ENCODE measurements at regions not wholly inside any gene's neighbourhood (a gene's known extent, or its start where the extent isn't known, plus 50 kb on each side); places are given as distances from the start of the nearest gene placed in this dataset.

- no peaks in the 10 kb centered on the region for H3K36me3 ChIP-seq (ENCODE audit: control insufficient read depth, insufficient read depth, low read length)
- no peak overlapping the region for H3K27ac ChIP-seq (ENCODE audit: low read depth, low read length)
- no peak overlapping the region for H3K9ac ChIP-seq (ENCODE audit: low read length)
- no peak overlapping the region for H3K4me3 ChIP-seq (ENCODE audit: low read length)
- H3K4me1 ChIP-seq (ENCODE audit: control insufficient read depth, insufficient read depth, low read length) = no peaks in the 10 kb centered on the region
- H3K27me3 ChIP-seq (ENCODE audit: control insufficient read depth, insufficient read depth, low read length) = no peaks in the 10 kb centered on the region
Measured at GRCh38 chr5:142484821-142485387, 160.1 kb upstream of the SPRY4 start.

DNA sequence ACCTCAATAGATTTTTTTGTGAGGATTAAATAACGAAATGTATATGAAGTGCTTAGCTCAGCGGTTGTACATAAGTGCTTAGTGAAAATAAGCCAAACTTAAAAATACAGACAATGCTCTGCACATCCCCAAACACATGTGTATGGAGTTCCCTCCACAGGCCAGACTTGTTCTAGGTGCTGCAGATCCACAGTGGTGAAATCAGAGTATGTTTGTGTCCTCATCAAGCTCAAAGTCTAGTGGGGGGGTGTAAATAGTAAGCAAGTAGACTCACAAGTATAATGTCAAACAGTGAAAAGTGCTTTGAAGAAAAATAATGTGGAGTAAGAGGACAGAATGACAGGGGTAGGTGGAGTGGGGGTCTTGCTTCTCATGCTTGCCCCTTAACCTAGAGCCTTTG, 157.4 kb upstream of the SPRY4 start:
- H3K9ac ChIP-seq (ENCODE audit: low read length) = no peak overlapping the region
- H3K27ac ChIP-seq (ENCODE audit: low read depth, low read length) = no peak overlapping the region
- no peaks in the 10 kb centered on the region for H3K4me1 ChIP-seq (ENCODE audit: control insufficient read depth, insufficient read depth, low read length)
- H3K4me3 ChIP-seq (ENCODE audit: low read length) = no peak overlapping the region
- H3K27me3 ChIP-seq (ENCODE audit: control insufficient read depth, insufficient read depth, low read length) = no peaks in the 10 kb centered on the region
- no peaks in the 10 kb centered on the region for H3K36me3 ChIP-seq (ENCODE audit: control insufficient read depth, insufficient read depth, low read length)

- Histone ChIP-seq H3K27me3 (ENCODE audit: control insufficient read depth, insufficient read depth, low read length) (no peaks in the 10 kb centered on the region), H3K4me3 (ENCODE audit: low read length) (no peak overlapping the region), H3K9ac (ENCODE audit: low read length) (no peak overlapping the region), H3K36me3 (ENCODE audit: control insufficient read depth, insufficient read depth, low read length) (no peaks in the 10 kb centered on the region), H3K27ac (ENCODE audit: low read depth, low read length) (no peak overlapping the region), H3K4me1 (ENCODE audit: control insufficient read depth, insufficient read depth, low read length) (no peaks in the 10 kb centered on the region)
Measured at GRCh38 chr5:142481410-142481809, 156.6 kb upstream of the SPRY4 start.

DNA sequence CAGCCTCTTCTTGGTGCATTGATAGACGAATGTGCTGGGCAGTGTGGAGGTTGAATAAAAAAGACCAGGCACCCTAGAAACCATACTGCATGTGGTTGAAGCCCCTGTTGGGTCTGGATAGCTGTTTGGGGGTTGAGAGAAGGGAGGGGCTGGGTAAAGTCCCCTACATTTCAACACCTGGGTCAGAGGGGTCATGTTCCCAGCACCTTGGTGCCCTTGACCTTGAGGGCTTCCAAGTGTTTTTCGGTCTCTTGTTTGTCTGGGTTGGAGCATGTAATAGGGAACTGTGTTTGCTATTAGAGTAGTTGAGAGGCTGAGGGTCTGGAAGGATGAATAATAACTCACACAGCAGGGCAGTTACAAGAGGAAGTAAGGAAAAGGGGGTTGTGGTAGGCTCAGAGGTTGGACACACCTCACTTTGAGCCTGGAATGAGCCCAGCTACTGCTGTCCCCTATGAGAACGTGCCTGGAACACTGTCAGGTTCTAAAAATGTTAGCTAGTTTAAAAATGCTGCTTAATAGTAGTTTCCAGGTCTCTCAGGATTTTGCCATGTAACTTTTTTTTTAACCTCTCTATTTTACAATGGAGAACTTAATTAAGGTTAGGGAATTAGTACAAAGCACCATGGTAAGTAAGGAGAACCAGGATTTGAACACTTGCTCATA, 155.2 kb upstream of the SPRY4 start:
- H3K4me1 ChIP-seq (ENCODE audit: control insufficient read depth, insufficient read depth, low read length) = no peaks in the 10 kb centered on the region
- no peak overlapping the region for H3K9ac ChIP-seq (ENCODE audit: low read length)
- H3K36me3 ChIP-seq (ENCODE audit: control insufficient read depth, insufficient read depth, low read length) = no peaks in the 10 kb centered on the region
- no peaks in the 10 kb centered on the region for H3K27me3 ChIP-seq (ENCODE audit: control insufficient read depth, insufficient read depth, low read length)
- no peak overlapping the region for H3K4me3 ChIP-seq (ENCODE audit: low read length)
- no peak overlapping the region for H3K27ac ChIP-seq (ENCODE audit: low read depth, low read length)

DNA sequence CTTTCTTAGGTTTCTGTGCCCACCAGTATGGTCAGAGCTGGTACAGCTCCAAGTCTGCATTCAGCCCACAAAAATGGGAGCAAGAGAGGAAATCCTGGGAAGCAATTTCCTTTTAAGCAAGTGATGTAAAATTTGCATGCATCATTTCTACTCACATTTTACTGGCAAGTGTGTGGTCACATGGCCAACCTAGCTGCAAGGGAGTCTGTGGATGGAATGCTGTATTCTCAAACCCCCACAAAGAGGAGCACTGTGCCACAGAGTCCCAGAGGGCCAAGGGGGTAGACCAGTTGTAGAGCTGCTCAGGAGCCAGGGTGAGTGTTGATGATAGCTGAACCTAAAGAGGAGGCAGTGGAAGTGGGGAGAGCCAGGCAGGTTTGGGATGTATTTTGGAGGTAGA, 154.3 kb upstream of the SPRY4 start:
- Histone ChIP-seq H3K36me3 (ENCODE audit: control insufficient read depth, insufficient read depth, low read length) (no peaks in the 10 kb centered on the region), H3K4me1 (ENCODE audit: control insufficient read depth, insufficient read depth, low read length) (no peaks in the 10 kb centered on the region), H3K9ac (ENCODE audit: low read length) (no peak overlapping the region), H3K27ac (ENCODE audit: low read depth, low read length) (no peak overlapping the region), H3K4me3 (ENCODE audit: low read length) (no peak overlapping the region), H3K27me3 (ENCODE audit: control insufficient read depth, insufficient read depth, low read length) (no peaks in the 10 kb centered on the region)

GRCh38 chr5:142478113-142478512, 153.3 kb upstream of the SPRY4 start:
- Histone ChIP-seq H3K27me3 (ENCODE audit: control insufficient read depth, insufficient read depth, low read length) (no peaks in the 10 kb centered on the region), H3K4me1 (ENCODE audit: control insufficient read depth, insufficient read depth, low read length) (no peaks in the 10 kb centered on the region), H3K27ac (ENCODE audit: low read depth, low read length) (no peak overlapping the region), H3K9ac (ENCODE audit: low read length) (no peak overlapping the region), H3K4me3 (ENCODE audit: low read length) (no peak overlapping the region), H3K36me3 (ENCODE audit: control insufficient read depth, insufficient read depth, low read length) (no peaks in the 10 kb centered on the region)

DNA sequence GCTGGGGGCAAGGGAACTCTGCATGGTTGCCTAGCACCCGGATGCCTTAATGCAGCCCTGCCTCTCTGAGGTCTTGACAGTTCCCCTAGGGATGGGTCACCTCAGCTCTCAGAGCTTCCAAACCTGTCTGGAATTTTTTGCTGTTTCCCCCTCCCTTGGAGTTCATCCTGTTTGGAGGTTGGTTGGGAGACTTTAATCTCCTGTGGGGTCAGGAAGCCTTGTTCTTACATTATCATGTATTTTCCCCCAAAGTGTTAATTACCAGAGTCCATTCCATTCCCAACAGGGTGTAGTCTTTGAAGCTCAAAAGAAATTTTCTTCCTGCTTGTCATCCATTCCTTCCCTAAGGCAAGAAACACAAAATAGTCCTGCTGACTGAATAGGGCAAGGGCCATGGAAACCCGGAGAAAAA, 150.3 kb upstream of the SPRY4 start:
- Histone ChIP-seq H3K9ac (ENCODE audit: low read length) (no peak overlapping the region), H3K4me1 (ENCODE audit: control insufficient read depth, insufficient read depth, low read length) (no peaks in the 10 kb centered on the region), H3K36me3 (ENCODE audit: control insufficient read depth, insufficient read depth, low read length) (no peaks in the 10 kb centered on the region), H3K27me3 (ENCODE audit: control insufficient read depth, insufficient read depth, low read length) (no peaks in the 10 kb centered on the region), H3K27ac (ENCODE audit: low read depth, low read length) (no peak overlapping the region), H3K4me3 (ENCODE audit: low read length) (no peak overlapping the region)

- no peaks in the 10 kb centered on the region for H3K27me3 ChIP-seq (ENCODE audit: control insufficient read depth, insufficient read depth, low read length)
- no peaks in the 10 kb centered on the region for H3K4me1 ChIP-seq (ENCODE audit: control insufficient read depth, insufficient read depth, low read length)
- no peak overlapping the region for H3K4me3 ChIP-seq (ENCODE audit: low read length)
- no peak overlapping the region for H3K27ac ChIP-seq (ENCODE audit: low read depth, low read length)
- no peak overlapping the region for H3K9ac ChIP-seq (ENCODE audit: low read length)
- H3K36me3 ChIP-seq (ENCODE audit: control insufficient read depth, insufficient read depth, low read length) = no peaks in the 10 kb centered on the region
Measured at GRCh38 chr5:142474431-142475094, 149.7 kb upstream of the SPRY4 start.

GRCh38 chr5:142473038-142473437, 148.2 kb upstream of the SPRY4 start:
- no peaks in the 10 kb centered on the region for H3K36me3 ChIP-seq (ENCODE audit: control insufficient read depth, insufficient read depth, low read length)
- H3K27ac ChIP-seq (ENCODE audit: low read depth, low read length) = no peak overlapping the region
- no peaks in the 10 kb centered on the region for H3K27me3 ChIP-seq (ENCODE audit: control insufficient read depth, insufficient read depth, low read length)
- no peak overlapping the region for H3K4me3 ChIP-seq (ENCODE audit: low read length)
- no peaks in the 10 kb centered on the region for H3K4me1 ChIP-seq (ENCODE audit: control insufficient read depth, insufficient read depth, low read length)
- H3K9ac ChIP-seq (ENCODE audit: low read length) = no peak overlapping the region

GRCh38 chr5:142472306-142472951, 147.6 kb upstream of the SPRY4 start:
- Histone ChIP-seq H3K4me3 (ENCODE audit: low read length) (no peak overlapping the region), H3K27ac (ENCODE audit: low read depth, low read length) (no peak overlapping the region), H3K9ac (ENCODE audit: low read length) (no peak overlapping the region), H3K36me3 (ENCODE audit: control insufficient read depth, insufficient read depth, low read length) (no peaks in the 10 kb centered on the region), H3K4me1 (ENCODE audit: control insufficient read depth, insufficient read depth, low read length) (peaks cover under 1% of the 10 kb centered on the region), H3K27me3 (ENCODE audit: control insufficient read depth, insufficient read depth, low read length) (no peaks in the 10 kb centered on the region)

DNA sequence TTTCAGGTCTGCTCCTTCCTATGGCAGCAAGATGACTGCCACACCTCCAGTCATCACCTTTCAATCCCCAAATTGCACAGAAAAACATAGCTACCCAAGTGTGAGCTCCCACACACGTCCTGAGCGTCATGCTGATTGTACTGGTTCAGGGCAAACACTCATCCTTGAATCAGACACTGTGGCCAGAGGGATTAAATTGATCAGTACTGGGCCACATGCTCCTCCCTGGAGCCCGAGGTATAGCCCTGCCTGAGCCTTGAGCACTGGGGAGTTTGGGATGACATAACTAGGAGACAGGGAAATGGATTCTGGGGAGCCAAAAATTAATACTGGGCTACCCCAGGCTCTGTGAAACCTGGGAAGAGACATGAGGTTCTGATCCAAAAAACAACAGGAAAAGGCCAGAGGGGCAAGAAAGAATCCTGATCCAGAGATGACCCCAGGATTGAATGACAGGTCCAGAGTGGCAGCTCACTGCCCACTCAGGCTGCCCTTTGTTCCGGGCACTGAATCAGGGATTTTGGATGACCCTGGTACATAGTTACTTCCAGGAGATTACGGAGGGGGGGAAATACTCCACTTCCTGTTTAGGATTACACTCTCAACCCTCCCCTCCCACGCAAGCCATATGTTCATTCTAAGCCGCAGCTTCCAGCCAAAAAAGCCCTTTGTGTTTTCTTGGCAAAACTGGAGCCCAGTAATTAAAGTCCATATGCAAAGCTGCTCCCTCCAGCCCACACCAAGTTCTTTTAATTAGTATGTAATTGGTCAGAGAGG, 141.6 kb upstream of the SPRY4 start:
- Histone ChIP-seq H3K9ac (ENCODE audit: low read length) (no peak overlapping the region), H3K4me3 (ENCODE audit: low read length) (no peak overlapping the region), H3K36me3 (ENCODE audit: control insufficient read depth, insufficient read depth, low read length) (no peaks in the 10 kb centered on the region), H3K4me1 (ENCODE audit: control insufficient read depth, insufficient read depth, low read length) (peaks cover 4% of the 10 kb centered on the region), H3K27ac (ENCODE audit: low read depth, low read length) (no peak overlapping the region), H3K27me3 (ENCODE audit: control insufficient read depth, insufficient read depth, low read length) (no peaks in the 10 kb centered on the region)

- no peaks in the 10 kb centered on the region for H3K27me3 ChIP-seq (ENCODE audit: control insufficient read depth, insufficient read depth, low read length)
- no peak overlapping the region for H3K9ac ChIP-seq (ENCODE audit: low read length)
- peaks cover 4% of the 10 kb centered on the region for H3K4me1 ChIP-seq (ENCODE audit: control insufficient read depth, insufficient read depth, low read length)
- no peak overlapping the region for H3K27ac ChIP-seq (ENCODE audit: low read depth, low read length)
- H3K4me3 ChIP-seq (ENCODE audit: low read length) = no peak overlapping the region
- no peaks in the 10 kb centered on the region for H3K36me3 ChIP-seq (ENCODE audit: control insufficient read depth, insufficient read depth, low read length)
Measured at GRCh38 chr5:142465476-142465875, 140.7 kb upstream of the SPRY4 start.
